Suppressor macrophage (primary cell): ENCODE measurements at regions not wholly inside any gene's neighbourhood (a gene's known extent, or its start where the extent isn't known, plus 50 kb on each side); places are given as distances from the start of the nearest gene placed in this dataset.

ENCODE experiments used
- DNase-seq, 4 experiments: peaks; one replicate each; pipeline ENCODE4 v3.0.0-alpha.2; 2020 to 2022

DNA sequence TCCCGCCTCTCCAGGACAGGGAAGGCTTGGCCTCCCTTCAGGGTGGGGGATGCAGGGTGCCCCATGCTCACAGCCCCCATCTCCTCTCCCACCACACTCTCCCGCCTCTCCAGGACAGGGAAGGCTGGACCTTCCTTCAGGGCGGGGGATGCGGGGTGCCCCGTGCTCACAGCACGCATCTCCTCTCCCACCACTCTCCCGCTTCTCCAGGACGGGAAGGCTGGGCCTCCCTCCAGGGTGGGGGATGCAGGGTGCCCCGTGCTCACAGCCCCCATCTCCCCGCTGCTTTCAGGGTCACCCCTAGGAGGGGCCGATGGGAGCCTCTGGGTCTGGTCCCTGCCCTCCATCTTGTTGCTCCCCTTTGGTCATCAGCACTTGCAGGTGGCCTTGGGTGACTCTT, 348.0 kb downstream of the CTTN start:
- no peak for DNase-seq

- no peak for DNase-seq
Measured at GRCh38 chr11:70747285-70747684, 349.0 kb downstream of the CTTN start.

- DNase-seq: no peak
Measured at GRCh38 chr11:70747921-70748320, 349.6 kb downstream of the CTTN start.

DNA sequence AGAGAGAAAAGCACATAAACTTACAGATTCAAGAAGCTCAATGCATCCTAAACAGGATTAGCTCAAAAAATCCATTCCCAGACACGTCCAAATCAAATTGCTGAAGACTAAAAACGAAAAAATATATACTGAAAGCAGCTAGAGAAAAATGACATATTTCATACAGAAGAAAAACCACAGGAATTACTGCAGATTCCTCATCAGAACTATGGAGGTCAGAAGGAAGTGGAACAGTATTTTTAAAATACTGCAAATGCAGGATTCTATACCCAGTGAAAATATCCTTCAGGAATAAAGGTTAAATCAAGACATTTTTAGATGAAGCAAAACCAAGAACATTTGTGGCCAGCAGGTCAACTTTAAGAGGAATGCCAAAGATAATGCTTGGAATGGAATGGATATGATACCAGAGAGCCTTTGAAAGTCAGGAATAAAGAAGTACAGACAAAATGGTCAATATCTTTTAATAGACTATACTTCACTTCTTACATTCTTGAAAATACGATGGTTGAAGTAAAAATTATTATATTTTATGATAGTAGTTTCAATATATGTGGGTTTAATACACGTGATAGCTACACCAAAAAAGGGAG, 352.9 kb downstream of the CTTN start:
- DNase-seq: no peak

GRCh38 chr11:70755410-70756158, 357.3 kb downstream of the CTTN start:
- peak; percentile 73 to 87 (median 83) for DNase-seq

- DNase-seq: no peak
Measured at GRCh38 chr11:70756341-70756740, 358.0 kb downstream of the CTTN start.

DNA sequence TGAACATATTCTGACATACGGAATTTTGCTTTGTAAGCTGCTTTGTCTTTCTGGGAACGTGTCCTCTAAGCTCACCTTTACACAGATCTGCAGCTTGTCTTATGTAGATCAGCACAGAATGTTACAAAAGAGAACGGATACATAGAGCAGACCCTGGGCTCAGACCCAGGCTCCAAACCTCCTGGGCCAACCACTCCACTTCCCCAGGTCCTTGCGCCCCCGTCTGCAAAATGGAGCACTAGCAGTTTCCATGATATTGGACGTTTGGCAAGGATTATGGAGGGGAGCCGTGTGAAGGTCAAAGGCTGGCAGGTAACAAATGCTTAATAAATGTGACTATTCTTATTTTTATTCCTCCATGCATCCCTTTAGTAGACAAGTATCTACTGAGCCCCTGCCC, 358.4 kb downstream of the CTTN start:
- no peak for DNase-seq

DNA sequence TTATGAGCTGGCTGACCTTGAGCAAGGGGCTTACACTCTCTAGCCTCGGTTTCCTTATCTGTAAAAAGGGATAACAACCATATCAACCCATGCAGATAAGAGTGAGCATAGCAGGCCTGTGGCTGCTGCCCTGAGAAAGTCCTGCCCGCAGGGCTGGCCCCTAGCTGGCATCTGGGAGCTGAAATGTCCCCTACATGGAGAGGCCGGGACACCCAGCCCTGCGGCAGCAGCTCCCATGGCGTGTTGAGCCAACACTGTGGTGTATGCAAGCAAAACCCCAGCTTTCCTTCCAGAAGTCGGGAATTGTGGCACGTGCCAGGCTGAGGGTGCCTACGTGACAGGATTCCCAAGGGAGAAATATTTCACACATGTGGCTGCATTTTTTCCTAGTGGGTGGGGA, 358.9 kb downstream of the CTTN start:
- no peak for DNase-seq

GRCh38 chr11:70758206-70758605, 359.9 kb downstream of the CTTN start:
- no peak for DNase-seq

DNA sequence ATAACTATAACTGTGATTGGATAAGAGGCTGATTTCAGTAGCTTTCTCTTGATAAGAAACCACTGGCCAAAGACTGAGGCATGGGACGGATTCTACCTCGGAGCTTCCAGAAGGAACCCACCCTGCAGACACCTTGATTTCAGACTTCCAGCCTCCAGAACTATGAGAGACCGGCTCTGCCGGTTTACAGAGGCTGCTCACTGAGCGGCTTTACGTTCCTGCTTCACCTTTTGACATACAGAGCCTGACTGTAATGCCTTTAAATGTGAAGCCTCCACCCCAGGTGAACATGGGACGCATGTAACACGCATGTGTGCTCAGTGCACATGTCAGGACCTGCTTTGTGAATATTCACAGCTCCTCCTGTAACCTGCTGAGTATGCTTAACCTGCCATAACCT, 361.5 kb downstream of the CTTN start:
- no peak for DNase-seq

- no peak for DNase-seq
Measured at GRCh38 chr11:70760416-70761020, 362.2 kb downstream of the CTTN start.

GRCh38 chr11:70761094-70761907, 363.0 kb downstream of the CTTN start:
- no peak for DNase-seq

DNA sequence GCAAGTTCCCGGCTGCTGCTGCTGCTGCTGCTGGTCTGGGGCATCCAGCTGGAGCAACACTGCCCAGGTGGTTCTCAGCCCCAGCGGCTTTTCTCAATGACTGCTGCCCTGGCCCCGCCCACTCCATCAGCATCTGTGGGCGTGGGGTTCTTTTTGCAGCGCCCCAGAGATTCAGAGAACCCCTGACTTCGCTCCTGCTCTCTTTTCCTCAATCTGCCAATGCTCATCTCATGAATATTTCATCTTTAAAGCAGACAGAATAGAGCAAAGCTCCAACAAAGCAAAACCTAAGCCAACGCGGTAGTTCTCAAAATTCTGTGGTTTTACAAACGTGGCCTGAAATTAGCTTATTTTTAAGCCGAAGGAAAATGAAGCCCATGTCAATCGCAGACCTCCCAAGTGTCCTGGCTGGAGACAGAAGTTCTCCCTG, 363.6 kb downstream of the CTTN start:
- DNase-seq: no peak

- no peak for DNase-seq
Measured at GRCh38 chr11:70762810-70763209, 364.5 kb downstream of the CTTN start.

DNA sequence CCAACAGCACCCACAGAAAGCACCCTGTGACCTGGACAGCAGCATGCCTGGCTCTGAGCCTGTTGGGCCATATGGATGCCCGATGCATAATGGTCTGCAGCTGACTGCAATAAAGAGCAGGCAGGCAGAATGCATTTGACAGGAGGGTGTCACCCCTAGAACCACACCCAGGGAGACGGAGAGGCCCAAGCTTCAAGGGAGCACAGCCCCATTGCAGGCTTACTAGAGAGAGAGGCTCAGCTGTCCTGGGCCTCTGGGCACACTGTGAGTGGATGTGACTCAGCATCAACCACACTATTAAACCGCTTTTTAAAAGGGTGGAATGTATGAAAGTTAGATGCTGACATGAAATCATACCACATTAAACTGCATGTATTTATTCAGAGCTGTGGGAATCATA, 365.3 kb downstream of the CTTN start:
- no peak for DNase-seq

GRCh38 chr11:70764356-70764905, 366.1 kb downstream of the CTTN start:
- no peak for DNase-seq

DNA sequence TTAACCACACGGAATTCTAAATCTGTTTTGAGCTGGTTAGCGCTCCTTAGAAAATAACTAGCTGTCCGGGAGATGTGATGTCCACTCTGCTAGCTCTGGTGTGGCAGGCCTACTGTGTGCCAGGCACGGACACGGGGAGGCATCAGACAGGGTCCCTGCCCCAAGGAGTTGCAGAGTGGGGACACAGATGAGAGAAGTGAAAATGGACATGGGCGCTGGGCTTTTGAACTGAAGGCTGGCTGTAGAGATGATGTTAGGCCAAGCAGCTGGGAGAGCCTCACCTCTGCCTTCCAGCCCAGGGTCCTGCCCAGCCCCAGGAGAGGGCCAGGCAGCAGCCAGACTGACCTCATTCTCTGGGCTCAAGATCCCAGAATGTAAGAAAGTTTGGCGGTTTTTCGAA, 368.6 kb downstream of the CTTN start:
- no peak for DNase-seq

DNA sequence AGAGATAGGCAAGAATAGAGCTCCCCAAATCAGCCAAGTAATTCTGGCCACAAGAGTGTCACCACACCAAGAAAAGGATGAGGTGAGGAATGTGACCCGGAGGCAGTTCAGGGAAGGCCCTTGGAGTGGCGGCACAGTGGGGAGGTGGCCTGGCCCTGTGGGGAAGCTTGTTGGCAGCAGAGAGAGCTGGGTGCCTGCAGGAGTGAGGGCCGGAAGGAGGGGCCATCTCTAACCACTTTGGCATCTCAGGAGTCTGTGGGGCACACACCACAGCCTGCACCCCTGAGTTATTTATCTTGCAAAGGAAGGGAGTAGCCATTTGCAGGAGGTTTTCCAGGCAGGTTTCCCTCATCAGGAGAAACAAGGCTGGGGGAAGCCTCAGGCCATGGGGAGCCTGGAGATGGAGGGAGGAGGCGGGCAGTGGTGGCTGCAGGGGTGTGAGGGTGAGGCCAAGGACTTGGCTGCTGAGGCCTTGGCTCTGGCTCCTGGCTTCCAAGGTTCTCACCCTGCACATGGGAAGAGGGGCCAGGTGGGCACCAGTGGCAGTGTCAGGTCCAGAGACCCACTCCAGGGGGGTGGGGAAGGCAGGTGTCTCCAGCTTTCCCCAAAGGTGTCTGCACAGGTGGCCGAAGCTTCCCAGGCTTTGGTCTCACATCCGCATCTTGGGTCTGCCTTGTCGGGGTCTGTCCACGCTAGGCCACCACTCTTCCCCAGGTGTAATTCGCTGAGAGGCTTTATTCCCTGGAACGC, 370.2 kb downstream of the CTTN start:
- DNase-seq: no peak

DNA sequence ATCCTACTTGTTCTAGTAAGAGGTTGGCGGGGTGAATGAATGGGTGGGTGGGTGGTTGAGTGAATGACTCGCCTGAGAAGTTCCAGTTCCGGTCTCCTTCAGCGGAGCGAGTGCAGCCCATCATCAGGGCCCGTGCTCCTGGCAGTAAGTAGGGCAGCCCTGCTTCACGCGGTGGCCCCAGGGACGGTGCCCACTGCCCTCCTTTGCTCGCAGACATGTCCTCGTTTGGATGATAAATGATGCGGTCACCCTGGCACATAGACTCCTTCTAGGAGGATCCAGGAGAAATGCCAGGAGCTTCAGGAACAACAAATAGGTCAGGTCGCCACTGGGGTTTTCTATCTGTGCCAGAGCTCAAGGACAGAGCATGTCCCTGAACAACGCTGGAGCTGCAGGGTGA, 370.8 kb downstream of the CTTN start:
- no peak for DNase-seq

DNA sequence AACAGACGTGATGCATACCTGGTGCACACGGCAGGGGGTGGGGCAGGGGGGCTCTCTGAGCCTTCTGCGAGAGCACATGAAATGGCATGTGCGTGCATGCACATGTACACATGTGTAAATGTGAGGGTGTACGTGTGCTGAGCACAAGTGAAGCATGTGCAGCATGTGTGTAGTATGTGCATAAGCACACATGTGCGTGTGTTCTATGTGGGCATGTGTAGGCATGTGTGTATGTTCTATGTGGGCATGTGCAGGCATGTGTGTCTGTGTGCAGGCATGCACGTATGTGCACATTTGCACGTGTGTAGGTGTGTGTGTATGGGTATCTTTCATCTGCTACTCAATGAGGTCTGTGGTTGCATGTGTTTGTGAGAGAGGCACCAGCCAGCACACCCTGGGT, 371.2 kb downstream of the CTTN start:
- DNase-seq: no peak

GRCh38 chr11:70771099-70771885, 373.0 kb downstream of the CTTN start:
- DNase-seq: no peak
